Left cardiac atrium (tissue), 4 donors: ENCODE measurements at regions not wholly inside any gene's neighbourhood (a gene's known extent, or its start where the extent isn't known, plus 50 kb on each side); places are given as distances from the start of the nearest gene placed in this dataset.

Experiments
- ATAC-seq, 2 donors: fragments of 200-7000 bp; cut with Tn5 transposase; one replicate each; pipeline ENCODE4 v1.9.1; 2020; ENCODE audit warnings: mild to moderate bottlenecking in 2 of 2, moderate library complexity in 2 of 2
- DNase-seq: peaks from one replicate; pipeline ENCODE4 v3.0.0-alpha.2; 2020
- intact Hi-C, 2 donors: fragments of 100-400 bp; cut with DNase I; formaldehyde crosslinking; loops; one replicate each; pipeline versions ENCODE4 v1.14.1 to v1.15.1; 2022 to 2023
- donor health status: DM: no; HTN: yes; CAD: no.
- donor health status: DM: no; HTN: yes; CAD: no; lungs with severe emphysema.
- donor health status: DM: yes; HTN: yes; CAD: no.
- donor health status: Dilated cardiomyopathy.

GRCh38 chr4:24745172-24745895 is 50.0 kb upstream of the SOD3 start:
- intact Hi-C loops: no loop called here
- DNase-seq: no peak
- no peak for ATAC-seq
